Lower leg skin (tissue), 3 donors: ENCODE measurements at regions not wholly inside any gene's neighbourhood (a gene's known extent, or its start where the extent isn't known, plus 50 kb on each side); places are given as distances from the start of the nearest gene placed in this dataset.
"Not testable (repeated sequence)": the region's sequence is repeated elsewhere in the genome, so short reads cannot be mapped to it uniquely, and the experiment has no call there.

Experiments used
- POLR2A ChIP-seq, 2 donors: fragments of 450-650 bp; IDR thresholded peaks; one replicate each; pipeline ENCODE4 v1.6.1; 2016 to 2017; ENCODE audit warnings: antibody characterized with exemption in 2 of 2, mild to moderate bottlenecking in 1 of 2, moderate library complexity in 1 of 2
- TF ChIP-seq, protein P1 (sequence below), 3 donors: fragments of 450-650 bp; IDR thresholded peaks; one replicate each; pipeline ENCODE4 v1.5.1; 2016; ENCODE audit warnings: antibody characterized with exemption in 3 of 3, mild to moderate bottlenecking in 3 of 3, moderate library complexity in 2 of 3

DNA sequence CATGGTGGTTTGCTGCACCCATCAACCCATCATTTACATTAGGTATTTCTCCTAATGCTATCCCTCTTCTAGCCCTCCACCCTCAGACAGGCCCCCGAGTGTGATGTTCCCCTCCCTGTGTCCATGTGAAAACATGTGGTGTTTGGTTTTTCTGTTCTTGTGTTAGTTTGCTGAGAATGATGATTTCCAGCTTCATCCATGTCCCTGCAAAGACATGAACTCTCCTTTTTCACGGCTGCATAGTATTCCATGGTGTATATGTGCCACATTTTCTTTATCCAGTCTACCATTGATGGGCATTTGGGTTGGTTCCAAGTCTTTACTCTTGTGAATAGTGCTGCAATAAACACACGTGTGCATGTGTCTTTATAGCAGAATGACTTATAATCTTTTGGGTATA is 192.8 kb downstream of the DIO2 start:
- TF ChIP-seq, protein P1, sequence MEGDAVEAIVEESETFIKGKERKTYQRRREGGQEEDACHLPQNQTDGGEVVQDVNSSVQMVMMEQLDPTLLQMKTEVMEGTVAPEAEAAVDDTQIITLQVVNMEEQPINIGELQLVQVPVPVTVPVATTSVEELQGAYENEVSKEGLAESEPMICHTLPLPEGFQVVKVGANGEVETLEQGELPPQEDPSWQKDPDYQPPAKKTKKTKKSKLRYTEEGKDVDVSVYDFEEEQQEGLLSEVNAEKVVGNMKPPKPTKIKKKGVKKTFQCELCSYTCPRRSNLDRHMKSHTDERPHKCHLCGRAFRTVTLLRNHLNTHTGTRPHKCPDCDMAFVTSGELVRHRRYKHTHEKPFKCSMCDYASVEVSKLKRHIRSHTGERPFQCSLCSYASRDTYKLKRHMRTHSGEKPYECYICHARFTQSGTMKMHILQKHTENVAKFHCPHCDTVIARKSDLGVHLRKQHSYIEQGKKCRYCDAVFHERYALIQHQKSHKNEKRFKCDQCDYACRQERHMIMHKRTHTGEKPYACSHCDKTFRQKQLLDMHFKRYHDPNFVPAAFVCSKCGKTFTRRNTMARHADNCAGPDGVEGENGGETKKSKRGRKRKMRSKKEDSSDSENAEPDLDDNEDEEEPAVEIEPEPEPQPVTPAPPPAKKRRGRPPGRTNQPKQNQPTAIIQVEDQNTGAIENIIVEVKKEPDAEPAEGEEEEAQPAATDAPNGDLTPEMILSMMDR (IDR thresholded peaks at IDR 0.05) = not testable (repeated sequence)
- not testable (repeated sequence) for TF ChIP-seq POLR2A (IDR thresholded peaks at IDR 0.05)
